Adrenal gland (tissue), 5 donors: ENCODE measurements at regions not wholly inside any gene's neighbourhood (a gene's known extent, or its start where the extent isn't known, plus 50 kb on each side); places are given as distances from the start of the nearest gene placed in this dataset.

Experiments used
- POLR2A ChIP-seq, 2 donors: fragments of 450-650 bp; IDR thresholded peaks; one replicate each; pipeline ENCODE4 v1.6.1; 2017; ENCODE audit warnings: antibody characterized with exemption in 2 of 2, mild to moderate bottlenecking in 2 of 2, moderate library complexity in 1 of 2
- TF ChIP-seq, protein P1 (sequence below), 6 experiments: fragments of 450-650 bp in 4 of 6; fragments of 200-600 bp in 2 of 6; sonication (generic) in 1 of 6; IDR thresholded peaks; 1 replicate in 5 of 6; 2 replicates in 1 of 6; pipeline versions ENCODE4 v1.5.1 to v1.8.0; 2016 to 2021; ENCODE audit warnings: antibody characterized with exemption in 6 of 6, mild to moderate bottlenecking in 2 of 6, moderate library complexity in 1 of 6
- donor health status: DM: no; HTN: no; CAD: no.

DNA sequence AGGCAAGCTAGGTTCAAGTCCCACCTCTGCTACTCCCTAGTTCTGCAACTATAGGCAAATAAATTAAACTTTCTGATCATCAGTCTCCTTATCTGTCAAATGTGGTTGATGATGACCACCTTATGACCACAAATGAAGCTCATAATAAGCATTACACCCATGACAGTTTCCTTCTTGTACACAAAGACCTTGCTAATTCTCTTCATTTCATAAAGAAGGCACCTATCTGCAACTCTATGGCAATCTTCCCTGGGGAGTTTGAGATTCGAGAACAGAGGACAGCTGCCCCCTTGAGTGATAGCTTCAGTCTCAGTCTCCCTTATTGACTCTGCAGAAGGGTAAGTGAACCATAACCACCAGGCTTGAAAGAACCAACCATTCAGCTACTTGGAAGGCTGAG, 503.1 kb upstream of the DAB1 start:
- TF ChIP-seq, protein P1, sequence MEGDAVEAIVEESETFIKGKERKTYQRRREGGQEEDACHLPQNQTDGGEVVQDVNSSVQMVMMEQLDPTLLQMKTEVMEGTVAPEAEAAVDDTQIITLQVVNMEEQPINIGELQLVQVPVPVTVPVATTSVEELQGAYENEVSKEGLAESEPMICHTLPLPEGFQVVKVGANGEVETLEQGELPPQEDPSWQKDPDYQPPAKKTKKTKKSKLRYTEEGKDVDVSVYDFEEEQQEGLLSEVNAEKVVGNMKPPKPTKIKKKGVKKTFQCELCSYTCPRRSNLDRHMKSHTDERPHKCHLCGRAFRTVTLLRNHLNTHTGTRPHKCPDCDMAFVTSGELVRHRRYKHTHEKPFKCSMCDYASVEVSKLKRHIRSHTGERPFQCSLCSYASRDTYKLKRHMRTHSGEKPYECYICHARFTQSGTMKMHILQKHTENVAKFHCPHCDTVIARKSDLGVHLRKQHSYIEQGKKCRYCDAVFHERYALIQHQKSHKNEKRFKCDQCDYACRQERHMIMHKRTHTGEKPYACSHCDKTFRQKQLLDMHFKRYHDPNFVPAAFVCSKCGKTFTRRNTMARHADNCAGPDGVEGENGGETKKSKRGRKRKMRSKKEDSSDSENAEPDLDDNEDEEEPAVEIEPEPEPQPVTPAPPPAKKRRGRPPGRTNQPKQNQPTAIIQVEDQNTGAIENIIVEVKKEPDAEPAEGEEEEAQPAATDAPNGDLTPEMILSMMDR (IDR thresholded peaks at IDR 0.05): no peak
- no peak for TF ChIP-seq POLR2A (IDR thresholded peaks at IDR 0.05)
